A549 (cell line): ENCODE measurements at regions not wholly inside any gene's neighbourhood (a gene's known extent, or its start where the extent isn't known, plus 50 kb on each side); places are given as distances from the start of the nearest gene placed in this dataset.

Experiments used
- ATAC-seq, 2 experiments: fragments of 200-7000 bp in 1 of 2; fragments of >200 bp in 1 of 2; cut with Nextera tagmentation in 1 of 2; cut with Tn5 transposase in 1 of 2; 3 replicates each; pipeline versions ENCODE4 v1.8.0 to v1.9.1; 2018 to 2020; ENCODE audit warnings: mild to moderate bottlenecking in 1 of 2, moderate library complexity in 1 of 2
- CTCF ChIA-PET: fragments of 300-600 bp; sonication (Branson Sonifier 250); formaldehyde crosslinking; extraction: SDS; loops from one replicate; lab custom pipeline; 2021; ENCODE audit warnings: antibody characterized with exemption, inconsistent platforms; lab: Yijun Ruan, JAX
- POLR2A ChIA-PET: fragments of 350-600 bp; formaldehyde crosslinking; extraction: SDS; loops from one replicate; lab custom pipeline; 2021; ENCODE audit warnings: antibody characterized with exemption, inconsistent platforms; lab: Yijun Ruan, JAX
- DNase-seq, 2 experiments: peaks; one replicate each; pipeline versions ENCODE4 v3.0.0 to v3.0.0-alpha.2; 2011 to 2016; ENCODE audit warnings: low read depth in 1 of 2, low spot score in 1 of 2
- FAIRE-seq: peaks from 2 replicates; lab custom pipeline; 2011; peaks lifted over from hg19 to GRCh38; lab: Jason Lieb, UNC
- H3K27ac ChIP-seq, 2 experiments: fragments of >200 bp; sonication (Bioruptor Twin); formaldehyde crosslinking; 3 replicates each; pipeline ENCODE4 v1.5.1; 2016 to 2017
- H3K4me1 ChIP-seq: fragments of >200 bp; sonication (Bioruptor Twin); formaldehyde crosslinking; 3 replicates; pipeline ENCODE4 v1.6.1; 2016
- H3K4me2 ChIP-seq: fragments of >200 bp; sonication (Bioruptor Twin); formaldehyde crosslinking; 3 replicates; pipeline ENCODE4 v1.6.1; 2016
- H3K4me3 ChIP-seq: fragments of >200 bp; sonication (Bioruptor Twin); formaldehyde crosslinking; 3 replicates; pipeline ENCODE4 v1.5.1; 2016
- H3K9me3 ChIP-seq: fragments of >200 bp; sonication (Bioruptor Twin); formaldehyde crosslinking; 3 replicates; pipeline ENCODE4 v1.6.1; 2016
- EHMT2 ChIP-seq: fragments of 200-600 bp; sonication (generic); IDR thresholded peaks from 2 replicates; pipeline ENCODE4 v1.6.1; 2016; ENCODE audit warnings: antibody characterized with exemption, low read depth, mild to moderate bottlenecking, moderate library complexity
- FOSL2 ChIP-seq, 2 experiments: fragments of 450-650 bp in 1 of 2; fragments of >200 bp in 1 of 2; sonication (Bioruptor Twin) in 1 of 2; formaldehyde crosslinking; IDR thresholded peaks; 2 replicates each; pipeline versions ENCODE4 v1.5.0 to v1.6.1; 2016 to 2020; ENCODE audit warnings: mild to moderate bottlenecking in 1 of 2, moderate library complexity in 1 of 2
- GATA3 ChIP-seq: IDR thresholded peaks from 2 replicates; pipeline ENCODE4 v1.6.1; 2012; ENCODE audit warnings: borderline replicate concordance
- HDAC2 ChIP-seq: fragments of 200-600 bp; sonication (generic); IDR thresholded peaks from 2 replicates; pipeline ENCODE4 v1.6.1; 2016
- HEYL ChIP-seq: fragments of 250-450 bp; sonication (Bioruptor Pico); IDR thresholded peaks from 2 replicates; pipeline ENCODE4 v1.8.0; 2021; ENCODE audit warnings: mild to moderate bottlenecking, moderate library complexity
- HOXA7 ChIP-seq: fragments of 250-450 bp; sonication (Bioruptor Pico); IDR thresholded peaks from 2 replicates; pipeline ENCODE4 v1.5.0; 2020; ENCODE audit warnings: mild to moderate bottlenecking, moderate library complexity
- JUN ChIP-seq, 2 experiments: fragments of >200 bp; sonication (Bioruptor Twin); formaldehyde crosslinking; IDR thresholded peaks; 2 replicates in 1 of 2; 3 replicates in 1 of 2; pipeline ENCODE4 v1.6.1; 2016 to 2017
- MAFK ChIP-seq: fragments of 450-650 bp; IDR thresholded peaks from 2 replicates; pipeline ENCODE4 v1.6.1; 2014; ENCODE audit not compliant: partially characterized antibody
- MAZ ChIP-seq: fragments of 150-350 bp; IDR thresholded peaks from 2 replicates; pipeline ENCODE4 v1.6.1; 2014; ENCODE audit warnings: antibody characterized with exemption, low read depth, low read length, borderline replicate concordance
- NFE2L2 ChIP-seq: fragments of 150-350 bp; conservative IDR thresholded peaks from 2 replicates; pipeline ENCODE4 v1.6.1; 2014; ENCODE audit warnings: low read length
- NPAS2 ChIP-seq: fragments of 250-450 bp; sonication (Bioruptor Pico); IDR thresholded peaks from 2 replicates; pipeline ENCODE4 v1.8.0; 2022; ENCODE audit warnings: mild to moderate bottlenecking, moderate library complexity, borderline replicate concordance
- NR3C1 ChIP-seq: fragments of >200 bp; sonication (Bioruptor Twin); formaldehyde crosslinking; IDR thresholded peaks from 3 replicates; pipeline ENCODE4 v1.6.1; 2017
- PHF8 ChIP-seq: fragments of 200-600 bp; sonication (generic); IDR thresholded peaks from 2 replicates; pipeline ENCODE4 v1.6.1; 2016; ENCODE audit warnings: low read depth, mild to moderate bottlenecking, antibody characterized with exemption, moderate library complexity, borderline replicate concordance
- POLR2AphosphoS2 ChIP-seq: conservative IDR thresholded peaks from 2 replicates; pipeline ENCODE4 v1.6.1; 2012; ENCODE audit warnings: low read length, improper control_type of control experiment, inconsistent platforms
- RFX5 ChIP-seq: fragments of 450-650 bp; IDR thresholded peaks from 2 replicates; pipeline ENCODE4 v1.7.1; 2014; ENCODE audit warnings: antibody characterized with exemption, mild to moderate bottlenecking, moderate library complexity
- SMC3 ChIP-seq: fragments of >200 bp; sonication (Bioruptor Twin); formaldehyde crosslinking; IDR thresholded peaks from 3 replicates; pipeline ENCODE4 v1.6.1; 2018; ENCODE audit warnings: inconsistent platforms
- WGBS: methylation state at CpG from one replicate; pipeline ENCODE4 v1.1.6; 2017; ENCODE audit errors: missing lambda C conversion rate; 5-methylcytosine and 5-hydroxymethylcytosine counted together
- TF ChIP-seq, protein P1 (sequence below): fragments of 200-600 bp; sonication (generic); IDR thresholded peaks from 2 replicates; pipeline ENCODE4 v1.6.1; 2016; ENCODE audit warnings: antibody characterized with exemption, mild to moderate bottlenecking, moderate library complexity
- TF ChIP-seq, protein P2 (sequence below): IDR thresholded peaks from 2 replicates; pipeline ENCODE4 v1.6.1; 2012
- TF ChIP-seq, protein P3 (sequence below): fragments of >200 bp; sonication (Bioruptor Twin); formaldehyde crosslinking; IDR thresholded peaks from 3 replicates; pipeline ENCODE4 v1.5.1; 2016

DNA sequence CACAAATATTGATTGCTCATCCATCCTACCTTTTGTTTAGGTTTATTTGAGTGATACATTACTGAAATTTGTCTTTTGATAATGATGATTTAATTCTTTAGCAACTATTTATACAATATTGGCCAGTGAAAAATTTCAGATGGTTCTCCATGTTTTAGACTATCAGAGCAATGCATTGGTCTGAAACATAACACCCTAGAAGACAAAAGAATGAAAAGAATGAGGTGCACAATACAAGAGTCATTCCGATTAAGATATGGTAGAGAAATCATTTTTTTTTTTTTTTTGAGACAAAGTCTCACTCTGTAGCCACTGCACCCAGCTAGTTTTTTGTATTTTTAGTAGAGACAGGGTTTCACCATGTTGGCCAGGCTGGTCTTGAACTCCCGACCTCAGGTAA is 197.4 kb upstream of the FAM98A start:
- H3K9me3 ChIP-seq: peaks cover 7% of the 10 kb centered on the region; the same call in 1 of the 3 replicates
- H3K27ac ChIP-seq: no peak overlapping the region
- ATAC-seq: no peak
- WGBS: 28% methylated on average over 2 of the region's 2 CpGs
- CTCF ChIA-PET: no interaction called here
- H3K4me1 ChIP-seq: no peaks in the 10 kb centered on the region
- TF ChIP-seq, protein P1, sequence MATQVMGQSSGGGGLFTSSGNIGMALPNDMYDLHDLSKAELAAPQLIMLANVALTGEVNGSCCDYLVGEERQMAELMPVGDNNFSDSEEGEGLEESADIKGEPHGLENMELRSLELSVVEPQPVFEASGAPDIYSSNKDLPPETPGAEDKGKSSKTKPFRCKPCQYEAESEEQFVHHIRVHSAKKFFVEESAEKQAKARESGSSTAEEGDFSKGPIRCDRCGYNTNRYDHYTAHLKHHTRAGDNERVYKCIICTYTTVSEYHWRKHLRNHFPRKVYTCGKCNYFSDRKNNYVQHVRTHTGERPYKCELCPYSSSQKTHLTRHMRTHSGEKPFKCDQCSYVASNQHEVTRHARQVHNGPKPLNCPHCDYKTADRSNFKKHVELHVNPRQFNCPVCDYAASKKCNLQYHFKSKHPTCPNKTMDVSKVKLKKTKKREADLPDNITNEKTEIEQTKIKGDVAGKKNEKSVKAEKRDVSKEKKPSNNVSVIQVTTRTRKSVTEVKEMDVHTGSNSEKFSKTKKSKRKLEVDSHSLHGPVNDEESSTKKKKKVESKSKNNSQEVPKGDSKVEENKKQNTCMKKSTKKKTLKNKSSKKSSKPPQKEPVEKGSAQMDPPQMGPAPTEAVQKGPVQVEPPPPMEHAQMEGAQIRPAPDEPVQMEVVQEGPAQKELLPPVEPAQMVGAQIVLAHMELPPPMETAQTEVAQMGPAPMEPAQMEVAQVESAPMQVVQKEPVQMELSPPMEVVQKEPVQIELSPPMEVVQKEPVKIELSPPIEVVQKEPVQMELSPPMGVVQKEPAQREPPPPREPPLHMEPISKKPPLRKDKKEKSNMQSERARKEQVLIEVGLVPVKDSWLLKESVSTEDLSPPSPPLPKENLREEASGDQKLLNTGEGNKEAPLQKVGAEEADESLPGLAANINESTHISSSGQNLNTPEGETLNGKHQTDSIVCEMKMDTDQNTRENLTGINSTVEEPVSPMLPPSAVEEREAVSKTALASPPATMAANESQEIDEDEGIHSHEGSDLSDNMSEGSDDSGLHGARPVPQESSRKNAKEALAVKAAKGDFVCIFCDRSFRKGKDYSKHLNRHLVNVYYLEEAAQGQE: no peak
- TF ChIP-seq RFX5 (no peak), NR3C1 (no peak), GATA3 (no peak), HDAC2 (no peak), EHMT2 (no peak), SMC3 (no peak), POLR2AphosphoS2 (no peak), HOXA7 (CRISPR knock-in tag) (no peak), PHF8 (no peak), JUN (IDR thresholded peaks at IDR 0.05) (no peak), NFE2L2 (no peak), FOSL2 (IDR thresholded peaks at IDR 0.05) (no peak), FOSL2 (CRISPR knock-in tag; IDR thresholded peaks at IDR 0.05) (no peak)
- TF ChIP-seq, all 56 proteins: peak for 0
- no peak overlapping the region for H3K4me3 ChIP-seq
- DNase-seq (no peak), FAIRE-seq (no peak)
- no peak overlapping the region for H3K4me2 ChIP-seq
- POLR2A ChIA-PET: no interaction called here

GRCh38 chr2:33791625-33792024 is 192.5 kb upstream of the FAM98A start:
- WGBS: 18% methylated on average over 3 of the region's 3 CpGs
- no peak overlapping the region for H3K4me3 ChIP-seq
- POLR2A ChIA-PET: no interaction called here
- CTCF ChIA-PET: no interaction called here
- no peaks in the 10 kb centered on the region for H3K4me1 ChIP-seq
- DNase-seq (peak in 1 of 2 experiments; percentile 33), FAIRE-seq (no peak), ATAC-seq (no peak)
- no peak overlapping the region for H3K27ac ChIP-seq
- H3K9me3 ChIP-seq: peaks cover 7% of the 10 kb centered on the region; the same call in 1 of the 3 replicates
- H3K4me2 ChIP-seq: no peak overlapping the region
- TF ChIP-seq, protein P2, sequence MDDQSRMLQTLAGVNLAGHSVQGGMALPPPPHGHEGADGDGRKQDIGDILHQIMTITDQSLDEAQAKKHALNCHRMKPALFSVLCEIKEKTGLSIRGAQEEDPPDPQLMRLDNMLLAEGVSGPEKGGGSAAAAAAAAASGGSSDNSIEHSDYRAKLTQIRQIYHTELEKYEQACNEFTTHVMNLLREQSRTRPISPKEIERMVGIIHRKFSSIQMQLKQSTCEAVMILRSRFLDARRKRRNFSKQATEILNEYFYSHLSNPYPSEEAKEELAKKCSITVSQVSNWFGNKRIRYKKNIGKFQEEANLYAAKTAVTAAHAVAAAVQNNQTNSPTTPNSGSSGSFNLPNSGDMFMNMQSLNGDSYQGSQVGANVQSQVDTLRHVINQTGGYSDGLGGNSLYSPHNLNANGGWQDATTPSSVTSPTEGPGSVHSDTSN: no peak
- TF ChIP-seq MAFK (peak; percentile 10), HEYL (CRISPR knock-in tag) (no peak)
- TF ChIP-seq, all 56 proteins: peak for 1

GRCh38 chr2:33788044-33788443 is 188.9 kb upstream of the FAM98A start:
- WGBS: 70% methylated on average over 1 of the region's 1 CpG
- Histone ChIP-seq H3K4me1 (no peaks in the 10 kb centered on the region), H3K9me3 (peaks cover 6% of the 10 kb centered on the region; the same call in 1 of the 3 replicates), H3K4me3 (no peak overlapping the region), H3K4me2 (no peak overlapping the region), H3K27ac (no peak overlapping the region)
- ATAC-seq (no peak), DNase-seq (no peak), FAIRE-seq (no peak)
- ChIA-PET CTCF (no interaction called here), POLR2A (no interaction called here)
- TF ChIP-seq NPAS2 (CRISPR knock-in tag) (no peak), MAZ (no peak)
- TF ChIP-seq, protein P1: no peak
- TF ChIP-seq, protein P3, sequence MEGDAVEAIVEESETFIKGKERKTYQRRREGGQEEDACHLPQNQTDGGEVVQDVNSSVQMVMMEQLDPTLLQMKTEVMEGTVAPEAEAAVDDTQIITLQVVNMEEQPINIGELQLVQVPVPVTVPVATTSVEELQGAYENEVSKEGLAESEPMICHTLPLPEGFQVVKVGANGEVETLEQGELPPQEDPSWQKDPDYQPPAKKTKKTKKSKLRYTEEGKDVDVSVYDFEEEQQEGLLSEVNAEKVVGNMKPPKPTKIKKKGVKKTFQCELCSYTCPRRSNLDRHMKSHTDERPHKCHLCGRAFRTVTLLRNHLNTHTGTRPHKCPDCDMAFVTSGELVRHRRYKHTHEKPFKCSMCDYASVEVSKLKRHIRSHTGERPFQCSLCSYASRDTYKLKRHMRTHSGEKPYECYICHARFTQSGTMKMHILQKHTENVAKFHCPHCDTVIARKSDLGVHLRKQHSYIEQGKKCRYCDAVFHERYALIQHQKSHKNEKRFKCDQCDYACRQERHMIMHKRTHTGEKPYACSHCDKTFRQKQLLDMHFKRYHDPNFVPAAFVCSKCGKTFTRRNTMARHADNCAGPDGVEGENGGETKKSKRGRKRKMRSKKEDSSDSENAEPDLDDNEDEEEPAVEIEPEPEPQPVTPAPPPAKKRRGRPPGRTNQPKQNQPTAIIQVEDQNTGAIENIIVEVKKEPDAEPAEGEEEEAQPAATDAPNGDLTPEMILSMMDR: no peak
- TF ChIP-seq, protein P2: no peak
